Upper lobe of left lung (tissue), 6 donors: ENCODE measurements at regions not wholly inside any gene's neighbourhood (a gene's known extent, or its start where the extent isn't known, plus 50 kb on each side); places are given as distances from the start of the nearest gene placed in this dataset.

Experiments
- ATAC-seq, 2 donors: fragments of 200-7000 bp; cut with Tn5 transposase; one replicate each; pipeline ENCODE4 v1.9.1; 2022; ENCODE audit warnings: mild to moderate bottlenecking in 2 of 2, moderate library complexity in 2 of 2; ENCODE audit not compliant: low FRiP score in 2 of 2
- DNase-seq, 2 donors: peaks; one replicate each; pipeline ENCODE4 v3.0.0-alpha.2; 2019 to 2020
- H3K27ac ChIP-seq, 4 donors: fragments of 200-600 bp; sonication (generic); one replicate each; pipeline ENCODE4 v1.5.1; 2016 to 2019
- H3K27me3 ChIP-seq, 4 donors: fragments of 200-600 bp; sonication (generic); one replicate each; pipeline ENCODE4 v1.5.1; 2017 to 2019
- H3K36me3 ChIP-seq, 4 donors: fragments of 200-600 bp; sonication (generic); one replicate each; pipeline ENCODE4 v1.5.1; 2016 to 2019
- H3K4me1 ChIP-seq, 4 donors: fragments of 200-600 bp; sonication (generic); one replicate each; pipeline ENCODE4 v1.5.1; 2018 to 2019
- H3K4me3 ChIP-seq, 4 donors: fragments of 200-600 bp; sonication (generic); one replicate each; pipeline ENCODE4 v1.5.1; 2017 to 2019; ENCODE audit warnings: mild to moderate bottlenecking in 2 of 4, moderate library complexity in 1 of 4
- H3K9me3 ChIP-seq, 4 donors: fragments of 200-600 bp; sonication (generic); one replicate each; pipeline ENCODE4 v1.5.1; 2018 to 2019
- CTCF ChIP-seq, 6 experiments: fragments of 450-650 bp in 4 of 6; fragments of 200-600 bp in 2 of 6; sonication (generic) in 2 of 6; IDR thresholded peaks; one replicate each; pipeline ENCODE4 v1.5.1; 2016 to 2019; ENCODE audit warnings: antibody characterized with exemption in 6 of 6
- EP300 ChIP-seq, 4 donors: sonication (generic); formaldehyde crosslinking; IDR thresholded peaks; one replicate each; pipeline ENCODE4 v1.5.1; 2017; ENCODE audit warnings: antibody characterized with exemption in 4 of 4, control low read depth in 2 of 4
- POLR2A ChIP-seq, 4 donors: fragments of 450-650 bp; IDR thresholded peaks; one replicate each; pipeline ENCODE4 v1.5.1; 2016 to 2017; ENCODE audit warnings: antibody characterized with exemption in 4 of 4, mild to moderate bottlenecking in 2 of 4
- POLR2AphosphoS5 ChIP-seq, 2 donors: sonication (generic); formaldehyde crosslinking; IDR thresholded peaks; one replicate each; pipeline ENCODE4 v1.5.1; 2017; ENCODE audit warnings: antibody characterized with exemption in 2 of 2
- WGBS, 2 donors: methylation state at CpG; one replicate each; pipeline ENCODE4 v1.1.5; 2017 to 2018; 5-methylcytosine and 5-hydroxymethylcytosine counted together
- donor health status: DM: no; HTN: no; CAD: no; lungs with moderate emphysema.
- donor health status: DM: no; HTN: yes; CAD: no; lungs with severe emphysema.

- 79 to 87% methylated on average over 7 of the region's 7 CpGs for WGBS, 2 donors
- Histone ChIP-seq H3K36me3 (no peaks in the 10 kb centered on the region), H3K27ac (no peak overlapping the region), H3K4me3 (no peak overlapping the region), H3K27me3 (no peaks in the 10 kb centered on the region), H3K9me3 (no peaks in the 10 kb centered on the region), H3K4me1 (no peaks in the 10 kb centered on the region)
- ATAC-seq: no peak
- no peak for TF ChIP-seq EP300 (IDR thresholded peaks at IDR 0.05)
- TF ChIP-seq CTCF (IDR thresholded peaks at IDR 0.05): no peak
- no peak for TF ChIP-seq POLR2AphosphoS5 (IDR thresholded peaks at IDR 0.05)
- no peak for TF ChIP-seq POLR2A (IDR thresholded peaks at IDR 0.05)
- DNase-seq: no peak
These were observed 506.8 kb upstream of the LRATD1 start for GRCh38 chr2:14125624-14126293.

- Histone ChIP-seq H3K36me3 (no peaks in the 10 kb centered on the region), H3K9me3 (no peaks in the 10 kb centered on the region), H3K4me3 (no peak overlapping the region), H3K4me1 (no peaks in the 10 kb centered on the region), H3K27ac (no peak overlapping the region), H3K27me3 (no peaks in the 10 kb centered on the region)
- 85 to 95% methylated on average over 2 of the region's 2 CpGs for WGBS, 2 donors
- no peak for DNase-seq
- ATAC-seq: no peak
- no peak for TF ChIP-seq POLR2AphosphoS5 (IDR thresholded peaks at IDR 0.05)
- no peak for TF ChIP-seq POLR2A (IDR thresholded peaks at IDR 0.05)
- TF ChIP-seq EP300 (IDR thresholded peaks at IDR 0.05): no peak
- no peak for TF ChIP-seq CTCF (IDR thresholded peaks at IDR 0.05)
These were observed 505.7 kb upstream of the LRATD1 start for GRCh38 chr2:14126846-14127245.

- Histone ChIP-seq H3K9me3 (no peaks in the 10 kb centered on the region), H3K27ac (no peak overlapping the region), H3K36me3 (no peaks in the 10 kb centered on the region), H3K27me3 (no peaks in the 10 kb centered on the region), H3K4me1 (no peaks in the 10 kb centered on the region), H3K4me3 (no peak overlapping the region)
- 76% methylated on average over 3 of the region's 3 CpGs for WGBS, 2 donors
- TF ChIP-seq POLR2AphosphoS5 (IDR thresholded peaks at IDR 0.05) (no peak), POLR2A (IDR thresholded peaks at IDR 0.05) (no peak), EP300 (IDR thresholded peaks at IDR 0.05) (no peak)
- ATAC-seq: no peak
- DNase-seq: no peak
These were observed 504.8 kb upstream of the LRATD1 start for GRCh38 chr2:14127765-14128164.

DNA sequence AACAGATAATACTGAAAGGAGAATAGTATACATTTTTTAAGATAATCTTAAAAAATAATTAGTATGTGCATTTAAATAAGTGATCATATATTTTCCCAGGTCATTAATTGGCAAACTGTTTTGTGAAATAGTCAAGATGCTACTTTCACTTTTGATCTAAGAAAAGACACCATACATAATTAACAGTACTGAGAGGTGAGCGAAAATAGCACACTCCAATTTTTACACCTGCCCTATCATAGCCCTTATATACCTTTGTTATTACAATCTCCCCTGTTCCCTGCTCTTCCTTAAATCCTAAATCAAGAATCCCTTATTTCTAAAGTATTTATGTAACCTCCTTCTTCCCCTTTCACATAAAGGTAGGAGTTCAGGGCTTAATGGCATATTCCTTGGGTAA lies 500.1 kb upstream of the LRATD1 start:
- H3K36me3 ChIP-seq: no peaks in the 10 kb centered on the region
- no peaks in the 10 kb centered on the region for H3K27me3 ChIP-seq
- no peak overlapping the region for H3K27ac ChIP-seq
- DNase-seq (no peak), ATAC-seq (no peak)
- no peak for TF ChIP-seq CTCF (IDR thresholded peaks at IDR 0.05)
- TF ChIP-seq POLR2AphosphoS5 (IDR thresholded peaks at IDR 0.05): no peak
- TF ChIP-seq EP300 (IDR thresholded peaks at IDR 0.05): no peak
- TF ChIP-seq POLR2A (IDR thresholded peaks at IDR 0.05): no peak
- H3K4me1 ChIP-seq: no peaks in the 10 kb centered on the region
- H3K4me3 ChIP-seq: no peak overlapping the region
- no peaks in the 10 kb centered on the region for H3K9me3 ChIP-seq
- 88 to 93% methylated on average over 1 of the region's 1 CpG for WGBS, 2 donors

DNA sequence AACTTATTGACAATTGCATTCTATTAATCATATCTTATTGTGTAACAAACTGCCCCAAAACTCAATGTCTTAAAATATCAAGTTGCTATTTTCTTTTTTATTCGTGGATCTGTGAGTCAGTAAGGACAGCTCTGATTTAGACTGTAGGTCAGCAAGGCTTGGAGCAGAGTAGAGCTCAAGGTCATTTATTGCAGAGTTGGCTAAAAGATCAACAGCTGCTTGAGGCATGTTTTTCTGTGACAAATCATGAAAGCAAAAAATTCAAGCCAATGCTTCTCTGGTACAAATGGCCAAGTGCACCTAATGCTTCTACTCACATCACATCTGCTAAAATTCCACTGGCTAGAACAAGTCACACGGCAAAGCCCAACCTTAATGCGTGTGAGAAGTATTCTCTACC lies 497.7 kb upstream of the LRATD1 start:
- no peak overlapping the region for H3K27ac ChIP-seq
- no peak for DNase-seq
- 69 to 83% methylated on average over 3 of the region's 3 CpGs for WGBS, 2 donors
- no peaks in the 10 kb centered on the region for H3K4me1 ChIP-seq
- no peaks in the 10 kb centered on the region for H3K9me3 ChIP-seq
- H3K4me3 ChIP-seq: no peak overlapping the region
- ATAC-seq: no peak
- H3K36me3 ChIP-seq: no peaks in the 10 kb centered on the region
- H3K27me3 ChIP-seq: no peaks in the 10 kb centered on the region
- TF ChIP-seq CTCF (IDR thresholded peaks at IDR 0.05): no peak
